ENCODE measurements at regions not wholly inside any gene's neighbourhood (a gene's known extent, or its start where the extent isn't known, plus 50 kb on each side); places are given as distances from the start of the nearest gene placed in this dataset.

- Histone ChIP-seq H3K27ac (ENCODE audit: low read depth) (no peak overlapping the region), H2AFZ (no peak overlapping the region), H3K4me2 (no peak overlapping the region), H3K4me3 (no peak overlapping the region), H3K27me3 (ENCODE audit: insufficient read depth) (no peaks in the 10 kb centered on the region), H3K36me3 (ENCODE audit: insufficient read depth) (no peaks in the 10 kb centered on the region; the same call in 1 of the 2 replicates), H4K20me1 (replicated peaks; ENCODE audit: insufficient read depth) (no peaks in the 10 kb centered on the region), H3F3A (replicated peaks; ENCODE audit: low read depth) (no peaks in the 10 kb centered on the region), H3K79me2 (replicated peaks; ENCODE audit: insufficient read depth) (no peaks in the 10 kb centered on the region), H3K4me1 (ENCODE audit: insufficient read depth) (no peaks in the 10 kb centered on the region), H3K9me2 (ENCODE audit: insufficient read depth) (no peaks in the 10 kb centered on the region)
- Mint-ChIP-seq H3K4me3 (no peak overlapping the region), H3K4me1 (no peaks in the 10 kb centered on the region), H3K27ac (no peak overlapping the region), H3K27me3 (ENCODE audit: insufficient read depth, low read depth, poor library complexity) (no peaks in the 10 kb centered on the region), H3K9me3 (peaks cover 9% of the 10 kb centered on the region; the same call in 1 of the 3 replicates), H3K36me3 (ENCODE audit: low read depth) (no peaks in the 10 kb centered on the region)
- TF ChIP-seq JUNB (IDR thresholded peaks at IDR 0.05; ENCODE audit: unreplicated experiment): no peak
- TF ChIP-seq ZNF114 (CRISPR knock-in tag; IDR thresholded peaks at IDR 0.05): no peak
- TF ChIP-seq STAT1 (IDR thresholded peaks at IDR 0.05; ENCODE audit: unreplicated experiment): no peak
- TF ChIP-seq ZNF331 (CRISPR knock-in tag; IDR thresholded peaks at IDR 0.05; ENCODE audit: low read depth): no peak
- no peak for TF ChIP-seq ETS1 (IDR thresholded peaks at IDR 0.05)
- ATAC-seq (no peak), DNase-seq (ENCODE audit: low spot score) (no peak)
Measured at GRCh38 chr5:27875148-27875547, 836.8 kb upstream of the CDH9 start.

- no peaks in the 10 kb centered on the region for H4K20me1 ChIP-seq (replicated peaks; ENCODE audit: insufficient read depth)
- no peak overlapping the region for H2AFZ ChIP-seq
- no peaks in the 10 kb centered on the region for H3K27me3 Mint-ChIP-seq (ENCODE audit: insufficient read depth, low read depth, poor library complexity)
- H3K9me3 Mint-ChIP-seq: peaks cover 8% of the 10 kb centered on the region; the same call in 2 of the 3 replicates
- no peak overlapping the region for H3K27ac Mint-ChIP-seq
- H3F3A ChIP-seq (replicated peaks; ENCODE audit: low read depth): no peaks in the 10 kb centered on the region
- H3K4me3 Mint-ChIP-seq: no peak overlapping the region
- H3K4me1 Mint-ChIP-seq: no peaks in the 10 kb centered on the region
- no peak overlapping the region for H3K4me3 ChIP-seq
- H3K79me2 ChIP-seq (replicated peaks; ENCODE audit: insufficient read depth): no peaks in the 10 kb centered on the region
- H3K9me2 ChIP-seq (ENCODE audit: insufficient read depth): no peaks in the 10 kb centered on the region
- TF ChIP-seq ZNF462 (CRISPR knock-in tag; IDR thresholded peaks at IDR 0.05): no peak
- TF ChIP-seq JUNB (IDR thresholded peaks at IDR 0.05; ENCODE audit: unreplicated experiment): no peak
- no peak for TF ChIP-seq EZH2 (IDR thresholded peaks at IDR 0.05; ENCODE audit: low read depth, unreplicated experiment)
- no peak for TF ChIP-seq NANOG (IDR thresholded peaks at IDR 0.05; ENCODE audit: borderline replicate concordance)
- TF ChIP-seq ETS1 (IDR thresholded peaks at IDR 0.05): no peak
- no peak for TF ChIP-seq POLR2AphosphoS5 (IDR thresholded peaks at IDR 0.05; ENCODE audit: low read depth)
- no peak for TF ChIP-seq EZH2phosphoT487 (IDR thresholded peaks at IDR 0.05; ENCODE audit: unreplicated experiment)
- no peak for TF ChIP-seq STAT1 (IDR thresholded peaks at IDR 0.05; ENCODE audit: unreplicated experiment)
- H3K36me3 Mint-ChIP-seq (ENCODE audit: low read depth): no peaks in the 10 kb centered on the region
- ATAC-seq: no peak
- H3K27me3 ChIP-seq (ENCODE audit: insufficient read depth): no peaks in the 10 kb centered on the region
- DNase-seq (ENCODE audit: low spot score): no peak
- no peak overlapping the region for H3K27ac ChIP-seq (ENCODE audit: low read depth)
- H3K36me3 ChIP-seq (ENCODE audit: insufficient read depth): no peaks in the 10 kb centered on the region; the same call in 1 of the 2 replicates
- no peaks in the 10 kb centered on the region for H3K4me1 ChIP-seq (ENCODE audit: insufficient read depth)
- H3K4me2 ChIP-seq: no peak overlapping the region
Measured at GRCh38 chr5:27868292-27868691, 829.9 kb upstream of the CDH9 start.

All from GM23338 (cell line).